GM13977 (cell line): ENCODE measurements at regions not wholly inside any gene's neighbourhood (a gene's known extent, or its start where the extent isn't known, plus 50 kb on each side); places are given as distances from the start of the nearest gene placed in this dataset.

Source experiments
- DNase-seq: peaks from one replicate; pipeline ENCODE4 v3.0.0; 2012; ENCODE audit warnings: low spot score
- in situ Hi-C: fragments of 300-500 bp; cut with MboI; formaldehyde crosslinking; loops from one replicate; pipeline ENCODE4 v1.12.0; 2022; ENCODE audit warnings: low sequenced_read_pairs, low pct_unique_long_range_greater_than_20kb, mixed read lengths, inconsistent platforms; ENCODE audit not compliant: unreplicated experiment
- TF ChIP-seq, protein P1 (sequence below): IDR thresholded peaks from 2 replicates; pipeline ENCODE4 v1.5.1; 2012; ENCODE audit warnings: mild to moderate bottlenecking, control low read depth; ENCODE audit not compliant: insufficient read depth; ENCODE audit errors: extremely low read depth, missing control alignments

DNA sequence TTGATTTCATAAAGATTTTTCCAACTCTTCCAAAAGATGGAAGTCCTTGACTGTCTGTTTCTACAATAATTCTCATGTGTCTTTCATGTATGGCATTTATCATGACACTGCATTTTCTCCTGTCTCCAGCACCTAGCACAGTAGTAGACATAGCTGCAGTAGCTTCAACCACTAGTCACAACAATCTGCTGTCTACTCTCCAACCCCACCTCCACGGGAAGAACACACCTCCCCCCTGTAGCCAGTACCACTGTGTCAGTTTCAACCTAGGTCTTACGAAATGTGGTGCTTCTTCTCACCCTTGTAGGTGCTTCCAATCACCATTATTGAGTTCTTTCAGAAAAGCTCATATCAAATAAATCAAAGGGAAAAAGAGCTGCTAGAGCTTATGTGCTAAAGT lies 425.1 kb upstream of the ADAMTS5 start:
- DNase-seq: no peak
- in situ Hi-C loops: no loop called here
- TF ChIP-seq, protein P1, sequence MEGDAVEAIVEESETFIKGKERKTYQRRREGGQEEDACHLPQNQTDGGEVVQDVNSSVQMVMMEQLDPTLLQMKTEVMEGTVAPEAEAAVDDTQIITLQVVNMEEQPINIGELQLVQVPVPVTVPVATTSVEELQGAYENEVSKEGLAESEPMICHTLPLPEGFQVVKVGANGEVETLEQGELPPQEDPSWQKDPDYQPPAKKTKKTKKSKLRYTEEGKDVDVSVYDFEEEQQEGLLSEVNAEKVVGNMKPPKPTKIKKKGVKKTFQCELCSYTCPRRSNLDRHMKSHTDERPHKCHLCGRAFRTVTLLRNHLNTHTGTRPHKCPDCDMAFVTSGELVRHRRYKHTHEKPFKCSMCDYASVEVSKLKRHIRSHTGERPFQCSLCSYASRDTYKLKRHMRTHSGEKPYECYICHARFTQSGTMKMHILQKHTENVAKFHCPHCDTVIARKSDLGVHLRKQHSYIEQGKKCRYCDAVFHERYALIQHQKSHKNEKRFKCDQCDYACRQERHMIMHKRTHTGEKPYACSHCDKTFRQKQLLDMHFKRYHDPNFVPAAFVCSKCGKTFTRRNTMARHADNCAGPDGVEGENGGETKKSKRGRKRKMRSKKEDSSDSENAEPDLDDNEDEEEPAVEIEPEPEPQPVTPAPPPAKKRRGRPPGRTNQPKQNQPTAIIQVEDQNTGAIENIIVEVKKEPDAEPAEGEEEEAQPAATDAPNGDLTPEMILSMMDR: no peak

DNA sequence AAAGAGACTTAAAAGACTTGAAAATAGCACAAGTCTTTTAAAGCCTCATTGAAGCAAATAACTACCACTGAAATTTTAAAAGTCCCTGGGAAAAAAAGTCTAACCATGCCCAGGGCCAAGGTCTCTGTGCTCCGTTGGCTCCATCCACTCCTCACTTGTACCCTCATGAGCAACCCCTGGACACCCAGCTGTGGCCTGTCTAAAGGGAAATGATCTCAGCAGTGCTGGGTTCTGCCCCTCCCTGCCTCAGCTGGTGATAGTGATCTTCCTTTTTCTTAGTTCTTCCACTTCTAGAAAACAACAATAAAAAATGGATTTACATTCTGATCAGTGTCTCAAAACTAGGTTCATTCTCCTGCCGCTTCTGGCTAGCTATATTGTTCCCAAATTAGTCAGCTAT lies 423.5 kb upstream of the ADAMTS5 start:
- no peak for DNase-seq
- in situ Hi-C loops: no loop called here
- TF ChIP-seq, protein P1: no peak

DNA sequence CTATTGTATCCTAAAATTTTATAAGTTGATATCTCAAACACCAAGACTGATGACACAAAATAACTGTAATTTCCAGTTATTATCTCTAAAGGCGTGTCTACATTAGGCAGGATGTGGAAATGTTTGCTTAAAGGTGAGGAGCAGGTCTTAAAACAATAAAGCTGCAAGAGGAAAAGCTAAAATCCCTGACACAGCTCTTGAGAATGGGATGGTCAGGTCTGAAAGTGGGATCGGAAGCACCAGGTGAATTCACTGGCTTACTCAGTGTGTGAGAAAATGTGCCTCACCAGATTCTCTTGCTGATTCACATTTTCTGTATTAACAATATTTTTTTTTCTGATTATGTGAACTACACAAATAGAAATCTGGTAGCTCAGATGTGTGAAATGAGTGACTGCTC lies 421.9 kb upstream of the ADAMTS5 start:
- TF ChIP-seq, protein P1: no peak
- in situ Hi-C loops: no loop called here
- no peak for DNase-seq

DNA sequence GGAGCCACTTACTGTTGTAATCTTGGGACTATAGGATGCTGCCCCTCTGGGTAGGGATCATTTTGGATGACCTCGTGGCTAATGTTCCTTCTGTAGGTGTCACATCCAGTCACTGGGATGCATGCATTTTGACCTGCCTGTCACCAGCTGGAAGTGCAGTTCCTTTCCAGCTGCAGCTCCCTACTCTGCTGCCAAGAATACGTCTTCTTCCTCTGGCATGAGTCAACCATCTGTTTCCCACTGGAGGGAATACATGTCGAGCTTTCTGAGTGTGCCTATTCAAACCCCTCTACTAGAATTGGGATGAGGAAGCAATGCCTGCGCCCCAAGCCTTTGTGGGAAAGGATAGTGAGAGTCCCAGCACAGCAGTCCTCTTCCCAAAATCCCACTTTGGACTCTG lies 415.5 kb upstream of the ADAMTS5 start:
- no peak for DNase-seq
- TF ChIP-seq, protein P1: no peak
- in situ Hi-C loops: no loop called here

DNA sequence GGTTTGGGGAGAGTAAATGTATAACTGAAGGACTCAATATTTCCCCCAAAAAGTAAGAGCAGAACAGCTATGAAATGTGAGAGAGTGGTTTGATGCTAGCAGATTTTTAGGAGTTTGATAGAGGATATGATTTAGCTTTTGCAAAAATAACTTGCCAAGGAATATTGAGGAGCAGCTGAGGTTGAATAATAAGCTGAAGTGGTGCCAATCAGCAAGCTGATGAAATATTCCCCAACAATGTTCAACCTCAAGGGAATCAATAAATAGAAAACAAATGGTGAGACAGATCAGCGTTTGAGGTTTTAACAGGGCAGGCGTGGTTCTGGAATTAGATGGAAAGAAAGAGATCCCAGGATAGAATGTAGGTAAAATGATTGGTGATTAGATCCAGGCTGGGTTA lies 413.4 kb upstream of the ADAMTS5 start:
- no peak for DNase-seq
- TF ChIP-seq, protein P1: no peak
- in situ Hi-C loops: no loop called here

DNA sequence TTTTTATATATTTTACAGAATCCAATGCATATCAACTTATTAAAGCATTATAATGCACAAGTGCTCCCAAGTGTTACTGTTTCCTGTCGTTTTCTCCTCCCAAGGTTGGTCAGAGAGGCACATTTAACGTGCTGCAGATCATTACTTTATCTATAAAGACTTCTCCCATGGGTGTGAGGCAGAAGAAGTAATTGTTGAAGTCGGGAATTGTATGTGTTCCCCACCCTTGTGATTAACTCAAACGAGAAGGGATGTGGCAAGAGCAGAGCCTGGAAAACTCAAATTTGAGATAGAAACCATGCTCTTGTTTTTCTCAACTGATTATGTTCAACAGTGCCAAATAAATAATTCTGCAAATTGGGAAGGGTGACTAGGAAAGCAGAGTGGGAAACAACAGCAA lies 412.5 kb upstream of the ADAMTS5 start:
- DNase-seq: no peak
- in situ Hi-C loops: no loop called here
- TF ChIP-seq, protein P1: no peak

DNA sequence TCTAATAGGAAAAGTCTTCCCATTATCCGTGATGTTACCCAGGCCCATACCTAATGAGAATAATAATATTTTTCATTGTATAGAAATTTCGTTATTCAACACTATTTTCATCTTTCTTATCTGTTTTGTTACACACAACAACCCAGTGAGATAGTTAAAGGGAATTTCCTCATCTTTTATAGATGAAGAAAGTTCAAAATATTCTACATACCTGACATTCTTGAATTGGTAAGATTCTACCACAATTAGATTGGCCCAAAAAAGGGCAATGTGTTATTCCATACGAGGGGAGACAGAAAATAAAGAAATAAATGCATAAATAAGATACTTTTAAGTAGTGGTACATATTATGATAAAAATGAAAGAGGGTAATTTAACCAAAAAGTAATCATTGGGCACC lies 405.5 kb upstream of the ADAMTS5 start:
- in situ Hi-C loops: no loop called here
- TF ChIP-seq, protein P1: no peak
- DNase-seq: no peak
